ENCODE measurements at regions not wholly inside any gene's neighbourhood (a gene's known extent, or its start where the extent isn't known, plus 50 kb on each side); places are given as distances from the start of the nearest gene placed in this dataset.
"Not testable (repeated sequence)": the region's sequence is repeated elsewhere in the genome, so short reads cannot be mapped to it uniquely, and the experiment has no call there.

GRCh38 chr5:1575491-1575890 is 51.7 kb upstream of the LPCAT1 start:
- DNase-seq, result not testable (repeated sequence)

- DNase-seq, result not testable (repeated sequence)
Measured at GRCh38 chr5:1574023-1574318, 50.2 kb upstream of the LPCAT1 start.

- DNase-seq, result not testable (repeated sequence)
Measured at GRCh38 chr5:1573217-1574022, 49.7 kb upstream of the LPCAT1 start.

All from MV-4-11 (cell line).